ENCODE measurements at regions not wholly inside any gene's neighbourhood (a gene's known extent, or its start where the extent isn't known, plus 50 kb on each side); places are given as distances from the start of the nearest gene placed in this dataset.
"Not testable (repeated sequence)": the region's sequence is repeated elsewhere in the genome, so short reads cannot be mapped to it uniquely, and the experiment has no call there.

GRCh38 chr16:85447693-85448313 lies 165.3 kb upstream of the GSE1 start:
- DNase-seq: no peak

GRCh38 chr16:85448557-85449190 lies 164.4 kb upstream of the GSE1 start:
- DNase-seq: peak; percentile 95

GRCh38 chr16:85449191-85449884 lies 163.8 kb upstream of the GSE1 start:
- DNase-seq: no peak

GRCh38 chr16:85449885-85450245 lies 163.3 kb upstream of the GSE1 start:
- no peak for DNase-seq

GRCh38 chr16:85451142-85451541 lies 162.0 kb upstream of the GSE1 start:
- DNase-seq: not testable (repeated sequence)

GRCh38 chr16:85451641-85452363 lies 161.3 kb upstream of the GSE1 start:
- peak; percentile 51 for DNase-seq

- DNase-seq: no peak
Measured at GRCh38 chr16:85452364-85453193, 160.5 kb upstream of the GSE1 start.

GRCh38 chr16:85453194-85453678 lies 159.9 kb upstream of the GSE1 start:
- DNase-seq: no peak

- no peak for DNase-seq
Measured at GRCh38 chr16:85453703-85454102, 159.4 kb upstream of the GSE1 start.

GRCh38 chr16:85454171-85454872 lies 158.8 kb upstream of the GSE1 start:
- DNase-seq: no peak

- no peak for DNase-seq
Measured at GRCh38 chr16:85455534-85455933, 157.6 kb upstream of the GSE1 start.

- DNase-seq: no peak
Measured at GRCh38 chr16:85457366-85457765, 155.8 kb upstream of the GSE1 start.

- peak; percentile 84 for DNase-seq
Measured at GRCh38 chr16:85458968-85459367, 154.2 kb upstream of the GSE1 start.

- no peak for DNase-seq
Measured at GRCh38 chr16:85459529-85460251, 153.4 kb upstream of the GSE1 start.

- DNase-seq: peak; percentile 46
Measured at GRCh38 chr16:85460252-85461021, 152.7 kb upstream of the GSE1 start.

GRCh38 chr16:85461022-85461813 lies 151.9 kb upstream of the GSE1 start:
- peak; percentile 93 for DNase-seq

- peak; percentile 65 for DNase-seq
Measured at GRCh38 chr16:85461814-85462713, 151.1 kb upstream of the GSE1 start.
